HG03159 (cell line): ENCODE measurements at regions not wholly inside any gene's neighbourhood (a gene's known extent, or its start where the extent isn't known, plus 50 kb on each side); places are given as distances from the start of the nearest gene placed in this dataset.

Source experiments
- ATAC-seq: cut with Tn5 transposase; IDR thresholded peaks from one replicate; pipeline ENCODE4 v1.9.1; 2021; ENCODE audit warnings: mild to moderate bottlenecking, moderate library complexity; ENCODE audit not compliant: unreplicated experiment

GRCh38 chr16:51035711-51036110 is 115.4 kb downstream of the SALL1 start:
- ATAC-seq = no peak

- no peak for ATAC-seq
Measured at GRCh38 chr16:51035110-51035498, 116.0 kb downstream of the SALL1 start.

GRCh38 chr16:51034481-51035109 is 116.5 kb downstream of the SALL1 start:
- ATAC-seq = no peak

GRCh38 chr16:51031598-51031997 is 119.5 kb downstream of the SALL1 start:
- no peak for ATAC-seq

GRCh38 chr16:51030516-51030915 is 120.6 kb downstream of the SALL1 start:
- ATAC-seq = no peak

- ATAC-seq = no peak
Measured at GRCh38 chr16:51025588-51026290, 125.3 kb downstream of the SALL1 start.

GRCh38 chr16:51024703-51025102 is 126.4 kb downstream of the SALL1 start:
- ATAC-seq = no peak

GRCh38 chr16:51022955-51023354 is 128.1 kb downstream of the SALL1 start:
- no peak for ATAC-seq

GRCh38 chr16:51019617-51020016 is 131.5 kb downstream of the SALL1 start:
- no peak for ATAC-seq

GRCh38 chr16:51017969-51018368 is 133.1 kb downstream of the SALL1 start:
- no peak for ATAC-seq

- ATAC-seq = no peak
Measured at GRCh38 chr16:51012396-51012795, 138.7 kb downstream of the SALL1 start.

- no peak for ATAC-seq
Measured at GRCh38 chr16:51010817-51011216, 140.3 kb downstream of the SALL1 start.

GRCh38 chr16:51009813-51010212 is 141.3 kb downstream of the SALL1 start:
- no peak for ATAC-seq

- no peak for ATAC-seq
Measured at GRCh38 chr16:51009359-51009758, 141.7 kb downstream of the SALL1 start.

GRCh38 chr16:51008607-51009006 is 142.5 kb downstream of the SALL1 start:
- no peak for ATAC-seq

- no peak for ATAC-seq
Measured at GRCh38 chr16:51008037-51008436, 143.0 kb downstream of the SALL1 start.

- no peak for ATAC-seq
Measured at GRCh38 chr16:51003850-51004566, 147.1 kb downstream of the SALL1 start.

- no peak for ATAC-seq
Measured at GRCh38 chr16:51002881-51003490, 148.1 kb downstream of the SALL1 start.

- no peak for ATAC-seq
Measured at GRCh38 chr16:50999181-50999580, 151.9 kb downstream of the SALL1 start.

GRCh38 chr16:50998411-50998810 is 152.7 kb downstream of the SALL1 start:
- ATAC-seq = no peak

- no peak for ATAC-seq
Measured at GRCh38 chr16:50997679-50998078, 153.4 kb downstream of the SALL1 start.

- no peak for ATAC-seq
Measured at GRCh38 chr16:50996830-50997186, 154.3 kb downstream of the SALL1 start.
